HFF-Myc (cell line): ENCODE measurements at regions not wholly inside any gene's neighbourhood (a gene's known extent, or its start where the extent isn't known, plus 50 kb on each side); places are given as distances from the start of the nearest gene placed in this dataset.

Source experiments
- DNase-seq: peaks from one replicate; pipeline ENCODE4 v3.0.0-alpha.2; 2011; ENCODE audit warnings: low read depth; ENCODE audit errors: extremely low read depth
- H3K4me3 ChIP-seq: replicated peaks from 2 replicates; pipeline ENCODE4 v1.5.1; 2011; ENCODE audit warnings: low read depth, mild to moderate bottlenecking, control low read depth, low read length
- CTCF ChIP-seq: IDR thresholded peaks from 2 replicates; pipeline ENCODE4 v1.5.1; 2012; ENCODE audit warnings: mild to moderate bottlenecking, low read depth, low read length, control low read depth; ENCODE audit errors: missing control alignments

GRCh38 chr12:13707829-13708228, 273.6 kb downstream of the GRIN2B start:
- DNase-seq, result no peak
- no peak overlapping the region for H3K4me3 ChIP-seq
- no peak for TF ChIP-seq CTCF

- no peak for TF ChIP-seq CTCF
- H3K4me3 ChIP-seq, result no peak overlapping the region
- no peak for DNase-seq
Measured at GRCh38 chr12:13702381-13702780, 279.0 kb downstream of the GRIN2B start.

- no peak overlapping the region for H3K4me3 ChIP-seq
- no peak for TF ChIP-seq CTCF
- DNase-seq, result no peak
Measured at GRCh38 chr12:13701502-13701901, 279.9 kb downstream of the GRIN2B start.

GRCh38 chr12:13697973-13698372, 283.4 kb downstream of the GRIN2B start:
- TF ChIP-seq CTCF, result no peak
- no peak for DNase-seq
- no peak overlapping the region for H3K4me3 ChIP-seq

GRCh38 chr12:13695781-13696180, 285.6 kb downstream of the GRIN2B start:
- no peak overlapping the region for H3K4me3 ChIP-seq
- TF ChIP-seq CTCF, result no peak
- DNase-seq, result no peak

- TF ChIP-seq CTCF, result no peak
- no peak for DNase-seq
- no peak overlapping the region for H3K4me3 ChIP-seq
Measured at GRCh38 chr12:13692332-13692731, 289.1 kb downstream of the GRIN2B start.

GRCh38 chr12:13691598-13691997, 289.8 kb downstream of the GRIN2B start:
- no peak for TF ChIP-seq CTCF
- DNase-seq, result no peak

More at GRCh38 chr12:13691598-13691997, 289.8 kb downstream of the GRIN2B start:
- no peak overlapping the region for H3K4me3 ChIP-seq
